ENCODE measurements at regions not wholly inside any gene's neighbourhood (a gene's known extent, or its start where the extent isn't known, plus 50 kb on each side); places are given as distances from the start of the nearest gene placed in this dataset.

- DNase-seq (ENCODE audit: low read depth, low spot score), result no peak
Measured at GRCh38 chr2:7800031-7800430, 881.8 kb upstream of the ID2 start.

GRCh38 chr2:7801212-7801611 is 880.6 kb upstream of the ID2 start:
- DNase-seq (ENCODE audit: low read depth, low spot score), result no peak

GRCh38 chr2:7803515-7803914 is 878.3 kb upstream of the ID2 start:
- DNase-seq (ENCODE audit: low read depth, low spot score), result no peak

GRCh38 chr2:7809640-7810039 is 872.2 kb upstream of the ID2 start:
- DNase-seq (ENCODE audit: low read depth, low spot score), result no peak

GRCh38 chr2:7811073-7811472 is 870.8 kb upstream of the ID2 start:
- DNase-seq (ENCODE audit: low read depth, low spot score), result no peak

GRCh38 chr2:7812231-7812995 is 869.4 kb upstream of the ID2 start:
- no peak for DNase-seq (ENCODE audit: low read depth, low spot score)

GRCh38 chr2:7813541-7814292 is 868.1 kb upstream of the ID2 start:
- no peak for DNase-seq (ENCODE audit: low read depth, low spot score)

GRCh38 chr2:7815726-7816125 is 866.1 kb upstream of the ID2 start:
- no peak for DNase-seq (ENCODE audit: low read depth, low spot score)

- DNase-seq (ENCODE audit: low read depth, low spot score), result no peak
Measured at GRCh38 chr2:7816233-7816632, 865.6 kb upstream of the ID2 start.

- DNase-seq (ENCODE audit: low read depth, low spot score), result no peak
Measured at GRCh38 chr2:7816944-7817343, 864.9 kb upstream of the ID2 start.

GRCh38 chr2:7819316-7819715 is 862.5 kb upstream of the ID2 start:
- no peak for DNase-seq (ENCODE audit: low read depth, low spot score)

GRCh38 chr2:7819850-7820249 is 862.0 kb upstream of the ID2 start:
- DNase-seq (ENCODE audit: low read depth, low spot score), result no peak

- DNase-seq (ENCODE audit: low read depth, low spot score), result no peak
Measured at GRCh38 chr2:7824211-7824610, 857.6 kb upstream of the ID2 start.

GRCh38 chr2:7825591-7826312 is 856.1 kb upstream of the ID2 start:
- no peak for DNase-seq (ENCODE audit: low read depth, low spot score)

GRCh38 chr2:7826656-7827055 is 855.2 kb upstream of the ID2 start:
- no peak for DNase-seq (ENCODE audit: low read depth, low spot score)

- DNase-seq (ENCODE audit: low read depth, low spot score), result no peak
Measured at GRCh38 chr2:7829241-7829640, 852.6 kb upstream of the ID2 start.

GRCh38 chr2:7830616-7831015 is 851.2 kb upstream of the ID2 start:
- DNase-seq (ENCODE audit: low read depth, low spot score), result no peak

- no peak for DNase-seq (ENCODE audit: low read depth, low spot score)
Measured at GRCh38 chr2:7835151-7835550, 846.7 kb upstream of the ID2 start.

GRCh38 chr2:7835693-7836680 is 845.9 kb upstream of the ID2 start:
- DNase-seq (ENCODE audit: low read depth, low spot score), result no peak

- DNase-seq (ENCODE audit: low read depth, low spot score), result no peak
Measured at GRCh38 chr2:7837237-7837760, 844.6 kb upstream of the ID2 start.

- DNase-seq (ENCODE audit: low read depth, low spot score), result no peak
Measured at GRCh38 chr2:7838669-7839068, 843.2 kb upstream of the ID2 start.

Measured in iPS DF 19.7 (cell line).